ENCODE measurements at regions not wholly inside any gene's neighbourhood (a gene's known extent, or its start where the extent isn't known, plus 50 kb on each side); places are given as distances from the start of the nearest gene placed in this dataset.

GRCh38 chr17:34527136-34527907, 52.1 kb upstream of the TMEM132E start:
- TF ChIP-seq POLR2A (IDR thresholded peaks at IDR 0.05; ENCODE audit: low read length) (no peak), GATA1 (IDR thresholded peaks at IDR 0.05; ENCODE audit: low read depth, low read length) (no peak)
